Activated naive CD4-positive, alpha-beta T cell treated with Interleukin-2 at 50 U/mL for 16 hours (primary cell): ENCODE measurements at regions not wholly inside any gene's neighbourhood (a gene's known extent, or its start where the extent isn't known, plus 50 kb on each side); places are given as distances from the start of the nearest gene placed in this dataset.

Source experiments
- DNase-seq: peaks from one replicate; pipeline ENCODE4 v3.0.0-alpha.2; 2020

DNA sequence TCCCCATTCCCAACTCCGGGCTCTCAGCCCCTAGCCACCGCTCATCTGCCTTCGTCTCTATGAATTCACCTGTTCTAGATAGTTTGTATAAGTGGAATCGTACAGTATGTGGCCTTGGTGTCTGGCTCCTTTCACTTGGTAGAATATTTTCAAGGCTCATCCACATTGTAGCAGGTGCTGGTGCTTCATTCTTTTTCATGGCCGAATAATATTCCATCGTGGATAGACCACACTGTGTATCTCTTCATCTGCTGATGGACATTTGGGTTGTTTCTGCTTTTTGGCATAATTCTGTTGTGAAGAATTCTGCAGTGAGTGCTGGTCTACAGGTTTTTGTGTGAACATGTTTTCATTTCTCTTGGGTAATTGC lies 324.2 kb downstream of the SEC14L1 start:
- no peak for DNase-seq

DNA sequence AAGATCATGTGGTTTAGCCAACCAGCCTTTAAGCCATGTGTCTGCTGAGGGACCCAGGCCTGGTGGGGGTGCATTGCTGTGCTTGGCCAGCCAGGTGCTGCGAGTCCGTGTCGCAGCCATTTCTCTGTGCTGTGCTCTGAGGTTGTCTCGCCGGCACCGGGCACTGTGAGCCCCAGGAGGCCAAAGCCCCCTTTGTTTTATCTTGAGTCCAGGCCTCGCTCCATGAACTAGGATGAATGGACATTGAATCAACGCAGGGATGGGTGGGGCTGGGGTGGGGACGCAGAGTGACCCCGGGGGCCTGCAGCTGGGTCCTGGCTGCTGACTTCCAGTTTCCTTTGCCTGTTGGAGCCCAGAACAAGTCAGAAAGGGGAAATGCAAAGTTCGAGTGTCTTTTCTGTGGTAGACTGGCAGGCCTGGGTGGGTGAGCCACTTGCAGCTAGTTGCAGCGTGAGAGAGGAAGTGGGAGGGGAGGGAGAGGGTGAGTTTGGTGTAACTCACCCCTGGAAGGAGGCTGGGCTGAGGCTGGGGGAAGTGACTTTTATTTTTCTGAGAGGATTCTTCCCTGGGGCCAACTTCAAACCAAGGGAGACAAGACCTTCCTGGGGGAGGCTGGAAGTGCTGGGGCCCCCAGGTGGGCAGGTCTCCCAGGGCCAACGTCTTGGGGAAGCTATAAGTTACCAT lies 324.7 kb downstream of the SEC14L1 start:
- DNase-seq: peak; percentile 79

- no peak for DNase-seq
These were observed 325.4 kb downstream of the SEC14L1 start for GRCh38 chr17:77466140-77466539.

DNA sequence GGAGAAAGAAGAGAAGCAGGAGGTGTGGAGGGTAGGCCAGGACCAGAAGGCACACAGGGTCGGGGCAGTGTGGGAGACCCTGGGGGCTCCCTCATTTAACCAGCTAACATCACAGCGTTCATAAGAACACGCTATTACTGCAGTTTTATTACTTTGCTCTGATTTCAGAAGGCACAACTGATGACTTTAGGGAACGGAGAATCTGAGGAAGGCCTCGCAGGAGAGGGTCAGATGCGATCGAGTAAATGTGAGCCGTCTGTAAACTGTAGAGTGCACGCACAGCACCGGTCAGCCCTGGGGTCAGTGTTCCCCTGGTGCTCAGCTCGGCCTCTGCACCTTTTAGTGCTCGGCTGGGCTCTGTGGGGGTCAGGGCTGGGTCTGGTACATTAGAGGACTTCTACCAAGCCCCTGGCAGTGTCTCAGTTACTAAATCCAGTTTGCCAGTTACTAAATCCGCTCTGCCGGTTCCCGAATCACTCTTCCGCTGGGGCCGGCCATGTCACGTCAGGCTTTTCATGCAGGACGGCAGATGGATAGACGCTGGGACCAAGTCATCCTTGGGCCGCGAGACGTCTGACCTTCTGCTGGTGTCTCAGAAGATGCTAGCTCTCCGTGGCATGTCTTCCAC lies 325.9 kb downstream of the SEC14L1 start:
- no peak for DNase-seq

GRCh38 chr17:77467521-77467920 lies 326.8 kb downstream of the SEC14L1 start:
- no peak for DNase-seq

DNA sequence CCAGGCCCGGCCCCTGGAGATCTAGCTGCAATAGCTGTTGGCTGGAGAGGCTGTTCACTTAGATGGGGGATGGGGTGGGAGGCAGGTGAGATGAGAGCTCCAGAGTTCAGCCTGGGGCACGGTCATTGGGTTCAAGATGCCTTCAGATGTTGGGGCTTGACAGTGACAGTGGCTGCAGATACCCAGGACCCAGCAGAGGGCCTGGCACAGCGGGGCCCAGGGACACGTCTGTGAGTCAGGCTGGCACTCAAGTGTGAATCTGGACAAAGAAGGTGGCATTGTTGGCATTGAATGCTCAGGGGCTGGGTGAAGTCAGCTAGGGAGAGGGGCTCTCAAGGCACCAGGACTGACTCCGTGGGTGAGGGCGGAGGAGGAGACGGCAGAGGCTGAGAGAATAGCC lies 328.1 kb downstream of the SEC14L1 start:
- no peak for DNase-seq

- no peak for DNase-seq
These were observed 329.6 kb downstream of the SEC14L1 start for GRCh38 chr17:77470330-77470786.

- DNase-seq: no peak
These were observed 330.3 kb downstream of the SEC14L1 start for GRCh38 chr17:77470800-77471733.

- no peak for DNase-seq
These were observed 331.3 kb downstream of the SEC14L1 start for GRCh38 chr17:77471984-77472461.

- peak; percentile 37 for DNase-seq
These were observed 331.9 kb downstream of the SEC14L1 start for GRCh38 chr17:77472468-77473310.

DNA sequence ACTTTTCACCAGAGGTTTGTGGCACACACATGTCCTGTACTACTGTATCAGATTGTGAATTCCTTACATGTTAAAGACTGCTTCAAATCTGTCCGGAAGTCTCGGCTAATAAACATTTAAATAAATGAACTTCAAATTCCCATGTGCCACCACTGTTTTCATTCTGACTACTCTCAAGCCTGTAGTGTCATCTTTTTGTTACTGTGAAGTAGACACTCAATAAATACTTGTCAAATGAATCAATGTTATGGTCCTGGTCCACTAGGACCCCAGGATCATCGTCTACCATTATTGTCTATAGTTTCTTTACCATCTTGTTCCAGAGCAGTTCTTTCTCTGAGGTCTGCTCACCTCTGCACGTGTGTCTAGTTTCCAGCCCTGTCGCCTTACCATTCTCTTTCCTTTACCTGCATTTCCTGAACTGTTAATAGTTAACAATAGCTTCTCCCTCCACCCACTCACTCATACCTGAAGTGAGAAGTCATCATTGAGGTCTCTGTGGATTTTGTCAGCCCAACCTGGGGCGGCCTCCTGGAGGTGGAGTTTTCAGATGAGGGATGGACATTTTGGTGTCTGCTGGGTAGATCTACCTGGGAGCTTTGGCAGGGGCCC lies 333.0 kb downstream of the SEC14L1 start:
- DNase-seq: peak; percentile 46

DNA sequence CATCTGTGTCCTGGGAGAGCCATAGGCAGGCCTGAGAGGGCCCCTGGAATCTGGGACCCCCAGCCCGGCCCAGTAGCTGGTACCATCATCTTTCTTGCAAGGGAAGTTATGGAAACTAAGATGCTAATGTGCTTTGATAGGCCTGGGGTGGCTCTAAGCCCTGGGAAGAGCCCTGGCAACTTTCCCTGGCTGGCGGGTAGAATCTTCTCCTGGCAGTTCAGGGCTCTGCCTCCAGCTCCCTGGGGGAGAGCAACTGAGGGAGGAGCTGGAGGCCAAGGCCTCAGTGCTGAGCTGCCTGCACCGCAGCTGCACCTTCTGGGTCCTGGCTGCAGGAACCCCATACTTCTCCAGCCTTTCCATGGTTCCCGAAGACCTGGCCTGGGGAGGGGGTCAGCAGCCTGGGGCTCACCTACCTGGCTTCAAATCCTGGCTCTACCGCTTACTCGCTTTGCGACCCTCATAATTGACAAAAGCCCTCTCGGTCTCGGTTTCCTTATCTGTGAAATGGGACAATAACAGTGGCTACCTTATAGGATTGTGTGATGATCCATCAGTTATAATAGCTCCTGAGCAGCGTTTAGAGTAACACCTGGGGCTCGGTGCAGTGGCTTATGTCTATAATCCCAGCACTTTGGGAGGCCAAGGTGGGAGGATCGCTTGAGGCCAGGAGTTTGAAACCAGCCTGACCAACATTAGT lies 333.7 kb downstream of the SEC14L1 start:
- no peak for DNase-seq

DNA sequence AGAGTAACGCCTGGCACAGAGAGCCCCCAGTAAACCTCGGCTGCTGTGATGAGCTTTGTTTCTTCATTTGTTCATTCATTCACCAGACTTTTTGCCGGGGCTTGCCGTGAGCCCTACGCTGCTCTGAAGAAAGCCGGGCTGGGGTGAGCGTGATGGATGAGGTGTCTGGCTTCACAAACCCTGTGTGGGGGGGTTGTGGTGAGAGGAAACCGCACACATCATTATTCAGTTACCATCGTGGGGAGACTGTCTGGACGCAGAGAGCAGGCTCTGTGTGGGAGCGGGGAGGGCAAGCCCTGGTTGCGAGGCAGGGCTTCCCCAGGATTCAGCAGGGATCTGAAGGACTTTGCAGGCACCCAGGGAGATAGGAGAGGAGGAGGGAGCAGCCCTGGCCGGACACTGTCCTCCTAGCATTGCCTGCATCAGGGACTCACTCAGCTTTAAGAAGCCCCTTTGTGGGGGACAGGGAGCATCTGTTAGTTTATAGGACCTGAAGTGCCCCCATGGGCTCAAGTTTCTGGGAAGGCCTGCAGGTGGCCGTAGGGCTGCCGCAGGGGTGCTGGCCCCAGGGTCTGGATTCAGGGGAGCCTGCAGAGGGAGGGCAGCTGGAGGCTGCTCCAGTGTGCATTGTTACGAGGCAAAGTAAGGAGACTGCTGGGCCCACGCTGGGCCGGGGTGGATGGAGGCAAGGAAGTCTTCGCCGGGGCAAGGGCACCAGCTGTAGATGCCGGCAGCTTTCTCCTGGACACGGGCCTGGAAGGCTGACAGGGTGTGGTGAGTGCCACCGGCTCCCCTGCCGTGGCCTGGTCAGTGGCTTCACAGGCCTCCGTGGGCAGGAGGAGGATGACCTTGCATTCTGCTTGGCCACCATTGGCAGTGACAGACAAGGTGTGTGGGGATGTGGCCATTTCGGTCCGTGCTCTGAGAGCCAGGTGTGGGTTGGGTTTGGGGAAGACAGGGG lies 334.5 kb downstream of the SEC14L1 start:
- DNase-seq: peak; percentile 79

GRCh38 chr17:77476006-77476405 lies 335.2 kb downstream of the SEC14L1 start:
- DNase-seq: no peak

GRCh38 chr17:77476498-77476897 lies 335.7 kb downstream of the SEC14L1 start:
- DNase-seq: no peak

- DNase-seq: peak; percentile 33
These were observed 336.4 kb downstream of the SEC14L1 start for GRCh38 chr17:77476931-77477805.

- no peak for DNase-seq
These were observed 337.5 kb downstream of the SEC14L1 start for GRCh38 chr17:77478281-77478680.

DNA sequence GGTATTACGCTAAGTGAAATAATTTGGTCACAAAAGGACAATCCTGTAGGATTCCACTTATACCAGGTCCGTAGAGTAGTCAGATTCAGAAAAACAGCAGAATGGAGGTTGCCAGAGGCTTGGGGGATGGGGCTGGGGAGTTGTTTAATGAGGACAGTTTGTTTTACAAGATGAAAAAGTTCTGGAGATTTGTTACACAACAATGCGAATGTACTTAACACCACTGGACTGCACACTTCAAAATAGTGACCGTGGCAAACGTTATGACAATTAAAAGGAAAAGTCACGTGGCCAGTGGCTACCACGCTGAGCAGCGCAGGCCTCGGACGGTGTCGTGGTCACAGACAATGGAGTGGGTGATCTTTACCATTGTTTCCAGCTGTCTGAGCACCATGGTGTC lies 338.1 kb downstream of the SEC14L1 start:
- DNase-seq: no peak
